ENCODE measurements at regions not wholly inside any gene's neighbourhood (a gene's known extent, or its start where the extent isn't known, plus 50 kb on each side); places are given as distances from the start of the nearest gene placed in this dataset.

GRCh38 chr11:20248871-20249270 lies 88.6 kb upstream of the DBX1 start:
- no peak overlapping the region for H3K4me3 ChIP-seq (ENCODE audit: low read depth, low read length)
- no peak for DNase-seq (ENCODE audit: low read depth, low spot score)
- TF ChIP-seq CTCF (IDR thresholded peaks at IDR 0.05; ENCODE audit: low read depth, low read length): no peak
- in situ Hi-C loops (cut with HindIII; ENCODE audit: low sequenced_read_pairs): no loop called here

- DNase-seq (ENCODE audit: low read depth, low spot score): no peak
- H3K4me3 ChIP-seq (ENCODE audit: low read depth, low read length): no peak overlapping the region
- in situ Hi-C loops (cut with HindIII; ENCODE audit: low sequenced_read_pairs): no loop called here
- no peak for TF ChIP-seq CTCF (IDR thresholded peaks at IDR 0.05; ENCODE audit: low read depth, low read length)
Measured at GRCh38 chr11:20248121-20248772, 88.0 kb upstream of the DBX1 start.

- no peak overlapping the region for H3K4me3 ChIP-seq (ENCODE audit: low read depth, low read length)
- in situ Hi-C loops (cut with HindIII; ENCODE audit: low sequenced_read_pairs): no loop called here
- TF ChIP-seq CTCF (IDR thresholded peaks at IDR 0.05; ENCODE audit: low read depth, low read length): no peak
- DNase-seq (ENCODE audit: low read depth, low spot score): peak; percentile 9
Measured at GRCh38 chr11:20247591-20248007, 87.3 kb upstream of the DBX1 start.

- H3K4me3 ChIP-seq (ENCODE audit: low read depth, low read length): no peak overlapping the region
- DNase-seq (ENCODE audit: low read depth, low spot score): no peak
- peak; percentile 22 for TF ChIP-seq CTCF (IDR thresholded peaks at IDR 0.05; ENCODE audit: low read depth, low read length)
- in situ Hi-C loops (cut with HindIII; ENCODE audit: low sequenced_read_pairs): no loop called here
Measured at GRCh38 chr11:20243974-20244373, 83.7 kb upstream of the DBX1 start.

GRCh38 chr11:20238712-20239111 lies 78.4 kb upstream of the DBX1 start:
- no peak overlapping the region for H3K4me3 ChIP-seq (ENCODE audit: low read depth, low read length)
- no peak for DNase-seq (ENCODE audit: low read depth, low spot score)
- no peak for TF ChIP-seq CTCF (IDR thresholded peaks at IDR 0.05; ENCODE audit: low read depth, low read length)
- in situ Hi-C loops (cut with HindIII; ENCODE audit: low sequenced_read_pairs): no loop called here

GRCh38 chr11:20235164-20235563 lies 74.9 kb upstream of the DBX1 start:
- no peak for DNase-seq (ENCODE audit: low read depth, low spot score)
- no peak for TF ChIP-seq CTCF (IDR thresholded peaks at IDR 0.05; ENCODE audit: low read depth, low read length)
- H3K4me3 ChIP-seq (ENCODE audit: low read depth, low read length): no peak overlapping the region
- in situ Hi-C loops (cut with HindIII; ENCODE audit: low sequenced_read_pairs): no loop called here
